ENCODE measurements at regions not wholly inside any gene's neighbourhood (a gene's known extent, or its start where the extent isn't known, plus 50 kb on each side); places are given as distances from the start of the nearest gene placed in this dataset.

DNA sequence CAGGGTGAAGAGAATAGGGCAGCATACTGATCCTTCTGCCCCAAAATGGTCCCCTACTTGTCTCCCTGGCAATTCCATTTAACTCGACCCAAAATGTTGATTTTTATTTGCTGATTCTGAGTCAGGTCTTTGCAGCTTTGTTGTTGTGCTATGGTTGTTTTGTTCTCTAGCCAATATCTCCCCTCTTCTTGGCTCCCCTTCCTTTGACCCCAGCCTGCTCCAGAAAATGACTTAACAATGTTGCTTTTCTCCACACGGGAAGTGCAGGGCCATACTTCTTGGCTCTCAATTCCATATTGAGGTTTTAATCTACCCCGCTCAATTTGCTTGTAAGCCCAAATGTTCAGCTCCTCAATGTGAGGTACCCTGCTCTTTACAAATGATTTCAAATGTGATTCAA, 330.0 kb downstream of the RASEF start:
- Histone ChIP-seq H3K4me1 (ENCODE audit: insufficient read depth, low read length) (no peaks in the 10 kb centered on the region), H3K27me3 (ENCODE audit: insufficient read depth, low read length) (no peaks in the 10 kb centered on the region), H3K4me3 (ENCODE audit: low read length in 2 of 2) (no peak overlapping the region), H3K27ac (ENCODE audit: low read depth, low read length) (no peak overlapping the region), H3K9me3 (ENCODE audit: control insufficient read depth in 1 of 2, low read length in 2 of 2) (no peaks in the 10 kb centered on the region), H3K36me3 (ENCODE audit: insufficient read depth, low read length) (no peaks in the 10 kb centered on the region)
- intact Hi-C loops (cut with micrococcal nuclease) = no loop called here
- DNase-seq = no peak
- Mint-ChIP-seq H3K4me1 (no peaks in the 10 kb centered on the region), H3K9me3 (peaks cover 2 to 16% (median 4%) of the 10 kb centered on the region in 8 donors), H3K27ac (no peak overlapping the region), H3K27me3 (no peaks in the 10 kb centered on the region), H3K36me3 (no peaks in the 10 kb centered on the region), H3K4me3 (no peak overlapping the region)
- ChIA-PET CTCF (ENCODE audit: partially characterized antibody) (no interaction called here), POLR2A (ENCODE audit: partially characterized antibody) (no interaction called here)

- H3K36me3 ChIP-seq (ENCODE audit: insufficient read depth, low read length) = no peaks in the 10 kb centered on the region
- intact Hi-C loops (cut with micrococcal nuclease) = no loop called here
These were observed 326.8 kb downstream of the RASEF start for GRCh38 chr9:82736126-82736525.

DNA sequence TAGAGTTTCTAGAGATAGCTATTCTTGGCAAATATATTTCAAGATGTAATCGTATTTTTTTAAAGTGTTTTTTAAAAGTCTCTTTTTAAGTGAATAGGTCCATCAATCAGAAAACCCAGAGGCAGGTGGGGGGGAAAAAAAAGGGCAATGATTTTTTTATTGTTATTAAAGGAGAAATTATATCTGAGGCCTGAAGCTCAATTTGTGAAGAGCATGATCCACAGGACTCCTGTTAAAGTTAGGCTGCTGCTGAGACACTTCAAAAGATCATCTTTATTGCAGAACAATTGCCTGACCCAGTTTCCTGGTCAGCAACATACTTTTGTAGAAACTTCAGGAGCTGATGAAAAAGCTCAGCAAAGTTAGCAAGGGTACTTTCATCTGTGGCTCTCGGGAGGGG, 326.2 kb downstream of the RASEF start:
- no peak for DNase-seq
- no peak overlapping the region for H3K4me3 Mint-ChIP-seq
- no peaks in the 10 kb centered on the region for H3K4me1 Mint-ChIP-seq
- H3K27me3 Mint-ChIP-seq = no peaks in the 10 kb centered on the region
- Histone ChIP-seq H3K4me3 (ENCODE audit: low read length in 2 of 2) (no peak overlapping the region), H3K9me3 (ENCODE audit: control insufficient read depth in 1 of 2, low read length in 2 of 2) (no peaks in the 10 kb centered on the region), H3K36me3 (ENCODE audit: insufficient read depth, low read length) (no peaks in the 10 kb centered on the region), H3K4me1 (ENCODE audit: insufficient read depth, low read length) (no peaks in the 10 kb centered on the region), H3K27ac (ENCODE audit: low read depth, low read length) (no peak overlapping the region), H3K27me3 (ENCODE audit: insufficient read depth, low read length) (no peaks in the 10 kb centered on the region)
- H3K27ac Mint-ChIP-seq = no peak overlapping the region
- ChIA-PET CTCF (ENCODE audit: partially characterized antibody) (interaction anchor here (0.6 kb wide), 1 partner anchor 989 kb away, joined by 3 read pairs; no protein-coding TSS in a partner anchor), POLR2A (ENCODE audit: partially characterized antibody) (no interaction called here)
- H3K9me3 Mint-ChIP-seq = peaks cover 0 to 4% (median 0%) of the 10 kb centered on the region in 8 donors
- intact Hi-C loops (cut with micrococcal nuclease) = no loop called here
- no peaks in the 10 kb centered on the region for H3K36me3 Mint-ChIP-seq

More at GRCh38 chr9:82736126-82736525, 326.8 kb downstream of the RASEF start:
- DNase-seq = no peak
- Mint-ChIP-seq H3K4me1 (no peaks in the 10 kb centered on the region), H3K4me3 (no peak overlapping the region), H3K36me3 (no peaks in the 10 kb centered on the region), H3K27ac (no peak overlapping the region), H3K27me3 (no peaks in the 10 kb centered on the region), H3K9me3 (peaks cover 0 to 4% (median under 1%) of the 10 kb centered on the region in 8 donors)
- H3K9me3 ChIP-seq (ENCODE audit: control insufficient read depth in 1 of 2, low read length in 2 of 2) = no peaks in the 10 kb centered on the region
- no peak overlapping the region for H3K4me3 ChIP-seq (ENCODE audit: low read length in 2 of 2)
- ChIA-PET CTCF (ENCODE audit: partially characterized antibody) (interaction anchor here (0.6 kb wide), 1 partner anchor 989 kb away, joined by 3 read pairs; no protein-coding TSS in a partner anchor), POLR2A (ENCODE audit: partially characterized antibody) (no interaction called here)
- H3K4me1 ChIP-seq (ENCODE audit: insufficient read depth, low read length) = no peaks in the 10 kb centered on the region
- no peak overlapping the region for H3K27ac ChIP-seq (ENCODE audit: low read depth, low read length)
- no peaks in the 10 kb centered on the region for H3K27me3 ChIP-seq (ENCODE audit: insufficient read depth, low read length)

GRCh38 chr9:82745919-82746318, 317.0 kb downstream of the RASEF start:
- CTCF ChIA-PET (ENCODE audit: partially characterized antibody) = no interaction called here

DNA sequence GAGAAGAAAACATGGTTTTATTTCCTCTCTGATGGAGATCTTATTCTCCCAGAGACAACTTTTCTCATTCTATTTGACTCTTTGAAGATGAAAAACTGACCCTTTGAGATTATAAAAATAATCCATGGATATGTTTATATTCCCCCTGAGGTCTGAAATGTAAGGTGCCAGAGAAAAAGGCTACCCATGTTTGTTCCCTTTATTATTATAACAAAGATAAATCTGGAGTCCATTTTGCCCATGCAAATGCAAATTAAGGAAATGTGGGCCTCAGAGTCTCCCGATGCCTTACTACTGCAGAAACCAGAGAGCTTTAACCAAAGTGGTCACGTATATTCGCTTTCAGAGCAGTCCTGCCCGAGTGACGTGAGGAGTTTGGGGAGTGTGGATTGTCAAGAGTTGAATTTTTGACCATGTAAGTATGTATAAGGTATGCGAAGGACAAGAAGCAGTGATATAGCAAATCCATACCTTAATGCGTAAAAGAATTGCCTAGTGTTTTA, 312.5 kb downstream of the RASEF start:
- no peaks in the 10 kb centered on the region for H3K9me3 ChIP-seq (ENCODE audit: control insufficient read depth in 1 of 2, low read length in 2 of 2)
- H3K36me3 ChIP-seq (ENCODE audit: insufficient read depth, low read length) = no peaks in the 10 kb centered on the region
- H3K4me3 ChIP-seq (ENCODE audit: low read length in 2 of 2) = no peak overlapping the region
- no peak for DNase-seq
- peaks cover 0 to 8% (median 4%) of the 10 kb centered on the region in 8 donors for H3K9me3 Mint-ChIP-seq
- no peak overlapping the region for H3K4me3 Mint-ChIP-seq
- H3K27me3 ChIP-seq (ENCODE audit: insufficient read depth, low read length) = no peaks in the 10 kb centered on the region
- intact Hi-C loops (cut with micrococcal nuclease) = no loop called here
- H3K36me3 Mint-ChIP-seq = no peaks in the 10 kb centered on the region
- no peak overlapping the region for H3K27ac ChIP-seq (ENCODE audit: low read depth, low read length)
- no peaks in the 10 kb centered on the region for H3K4me1 Mint-ChIP-seq
- no peaks in the 10 kb centered on the region for H3K27me3 Mint-ChIP-seq
- H3K27ac Mint-ChIP-seq = no peak overlapping the region
- ChIA-PET CTCF (ENCODE audit: partially characterized antibody) (no interaction called here), POLR2A (ENCODE audit: partially characterized antibody) (no interaction called here)
- H3K4me1 ChIP-seq (ENCODE audit: insufficient read depth, low read length) = no peaks in the 10 kb centered on the region

More at GRCh38 chr9:82745919-82746318, 317.0 kb downstream of the RASEF start:
- Mint-ChIP-seq H3K27ac (no peak overlapping the region), H3K36me3 (no peaks in the 10 kb centered on the region), H3K4me1 (no peaks in the 10 kb centered on the region), H3K9me3 (peaks cover 0 to 12% (median 8%) of the 10 kb centered on the region in 8 donors), H3K4me3 (no peak overlapping the region), H3K27me3 (no peaks in the 10 kb centered on the region)
- H3K36me3 ChIP-seq (ENCODE audit: insufficient read depth, low read length) = no peaks in the 10 kb centered on the region
- H3K27me3 ChIP-seq (ENCODE audit: insufficient read depth, low read length) = no peaks in the 10 kb centered on the region
- no peak for DNase-seq
- H3K27ac ChIP-seq (ENCODE audit: low read depth, low read length) = no peak overlapping the region
- intact Hi-C loops (cut with micrococcal nuclease) = no loop called here
- no peak overlapping the region for H3K4me3 ChIP-seq (ENCODE audit: low read length in 2 of 2)
- no peaks in the 10 kb centered on the region for H3K9me3 ChIP-seq (ENCODE audit: control insufficient read depth in 1 of 2, low read length in 2 of 2)
- POLR2A ChIA-PET (ENCODE audit: partially characterized antibody) = no interaction called here
- H3K4me1 ChIP-seq (ENCODE audit: insufficient read depth, low read length) = no peaks in the 10 kb centered on the region

GRCh38 chr9:82757924-82758323, 305.0 kb downstream of the RASEF start:
- H3K27ac ChIP-seq (ENCODE audit: low read depth, low read length) = no peak overlapping the region
- no peaks in the 10 kb centered on the region for H3K9me3 ChIP-seq (ENCODE audit: control insufficient read depth in 1 of 2, low read length in 2 of 2)
- Mint-ChIP-seq H3K4me3 (no peak overlapping the region), H3K27ac (no peak overlapping the region), H3K36me3 (no peaks in the 10 kb centered on the region), H3K27me3 (no peaks in the 10 kb centered on the region), H3K4me1 (no peaks in the 10 kb centered on the region), H3K9me3 (peaks cover 0 to 7% (median 4%) of the 10 kb centered on the region in 8 donors)
- H3K27me3 ChIP-seq (ENCODE audit: insufficient read depth, low read length) = no peaks in the 10 kb centered on the region
- H3K36me3 ChIP-seq (ENCODE audit: insufficient read depth, low read length) = no peaks in the 10 kb centered on the region
- no peak overlapping the region for H3K4me3 ChIP-seq (ENCODE audit: low read length in 2 of 2)
- H3K4me1 ChIP-seq (ENCODE audit: insufficient read depth, low read length) = no peaks in the 10 kb centered on the region
- DNase-seq = no peak
- ChIA-PET POLR2A (ENCODE audit: partially characterized antibody) (no interaction called here), CTCF (ENCODE audit: partially characterized antibody) (no interaction called here)
- intact Hi-C loops (cut with micrococcal nuclease) = no loop called here

DNA sequence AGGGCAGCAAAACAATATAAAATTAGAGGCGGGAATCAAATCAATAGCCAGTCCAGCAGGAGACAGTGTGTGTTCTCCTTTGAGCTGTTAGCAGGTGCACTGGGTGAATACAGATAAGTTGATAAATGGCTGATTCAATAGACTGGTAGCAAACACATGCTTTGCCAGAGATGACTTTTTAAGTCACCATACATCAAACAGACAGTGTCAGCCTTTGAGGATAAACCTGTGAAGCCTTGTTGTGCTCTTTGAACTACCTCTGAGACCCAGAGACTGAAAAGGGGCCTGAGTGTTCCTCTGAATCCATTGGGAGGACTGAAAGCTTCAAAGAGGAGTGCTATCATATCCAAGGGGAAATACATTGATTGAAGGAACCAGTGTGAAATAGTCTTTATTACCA, 301.9 kb downstream of the RASEF start:
- ChIA-PET POLR2A (ENCODE audit: partially characterized antibody) (no interaction called here), CTCF (ENCODE audit: partially characterized antibody) (no interaction called here)
- no peaks in the 10 kb centered on the region for H3K36me3 ChIP-seq (ENCODE audit: insufficient read depth, low read length)
- Mint-ChIP-seq H3K27ac (no peak overlapping the region), H3K9me3 (peaks cover 0 to 11% (median 4%) of the 10 kb centered on the region in 8 donors), H3K4me1 (no peaks in the 10 kb centered on the region), H3K4me3 (no peak overlapping the region), H3K36me3 (no peaks in the 10 kb centered on the region), H3K27me3 (no peaks in the 10 kb centered on the region)
- intact Hi-C loops (cut with micrococcal nuclease) = no loop called here
- H3K4me1 ChIP-seq (ENCODE audit: insufficient read depth, low read length) = no peaks in the 10 kb centered on the region
- no peak overlapping the region for H3K27ac ChIP-seq (ENCODE audit: low read depth, low read length)
- no peak for DNase-seq
- no peaks in the 10 kb centered on the region for H3K9me3 ChIP-seq (ENCODE audit: control insufficient read depth in 1 of 2, low read length in 2 of 2)
- no peak overlapping the region for H3K4me3 ChIP-seq (ENCODE audit: low read length in 2 of 2)
- H3K27me3 ChIP-seq (ENCODE audit: insufficient read depth, low read length) = no peaks in the 10 kb centered on the region

DNA sequence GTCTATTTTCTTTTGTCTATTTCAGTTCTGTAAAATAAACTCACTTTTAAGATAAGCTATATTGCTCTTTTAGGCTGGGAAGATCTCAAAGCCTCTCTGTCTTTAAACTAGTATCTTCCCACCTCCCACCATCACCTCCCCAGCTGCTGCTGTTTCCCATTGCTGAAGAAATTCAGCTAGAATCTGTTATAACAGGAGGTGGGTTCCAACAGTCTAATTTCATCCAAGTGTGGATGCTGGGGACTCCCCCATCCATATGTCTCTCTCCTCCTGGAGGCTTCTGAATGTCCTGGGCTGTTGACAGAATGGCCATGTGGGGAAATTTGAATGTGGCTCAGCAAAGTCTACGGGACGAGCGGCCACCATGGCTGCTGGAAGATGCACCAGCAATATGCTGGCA, 301.0 kb downstream of the RASEF start:
- Mint-ChIP-seq H3K4me3 (no peak overlapping the region), H3K4me1 (no peaks in the 10 kb centered on the region), H3K27me3 (no peaks in the 10 kb centered on the region), H3K9me3 (peaks cover 0 to 12% (median 4%) of the 10 kb centered on the region in 8 donors), H3K36me3 (no peaks in the 10 kb centered on the region), H3K27ac (no peak overlapping the region)
- H3K4me1 ChIP-seq (ENCODE audit: insufficient read depth, low read length) = no peaks in the 10 kb centered on the region
- no peak overlapping the region for H3K27ac ChIP-seq (ENCODE audit: low read depth, low read length)
- ChIA-PET POLR2A (ENCODE audit: partially characterized antibody) (no interaction called here), CTCF (ENCODE audit: partially characterized antibody) (no interaction called here)
- no peaks in the 10 kb centered on the region for H3K36me3 ChIP-seq (ENCODE audit: insufficient read depth, low read length)
- no peak overlapping the region for H3K4me3 ChIP-seq (ENCODE audit: low read length in 2 of 2)
- intact Hi-C loops (cut with micrococcal nuclease) = no loop called here
- no peak for DNase-seq
- H3K27me3 ChIP-seq (ENCODE audit: insufficient read depth, low read length) = no peaks in the 10 kb centered on the region
- no peaks in the 10 kb centered on the region for H3K9me3 ChIP-seq (ENCODE audit: control insufficient read depth in 1 of 2, low read length in 2 of 2)
